HCT116 (cell line): ENCODE measurements at regions not wholly inside any gene's neighbourhood (a gene's known extent, or its start where the extent isn't known, plus 50 kb on each side); places are given as distances from the start of the nearest gene placed in this dataset.

Experiments used
- ATAC-seq: fragments of 200-7000 bp; cut with Tn5 transposase; 2 replicates; pipeline ENCODE4 v1.9.1; 2020; ENCODE audit warnings: mild to moderate bottlenecking, moderate library complexity
- BruUV-seq: library from RNA; stranded (reverse); fragments of 400-500 nt; replicated peaks from 2 replicates; lab custom pipeline; 2021; lab: Mats Ljungman, UMichigan
- CTCF ChIA-PET: fragments of 300-600 bp; sonication (Branson Sonifier 250); formaldehyde crosslinking; loops from one replicate; lab custom pipeline; 2021; ENCODE audit warnings: antibody characterized with exemption; lab: Charles Lee
- POLR2A ChIA-PET: fragments of 300-600, 350-600 bp; sonication (Branson Sonifier 250); formaldehyde crosslinking; loops from one replicate; lab custom pipeline; 2021; ENCODE audit warnings: antibody characterized with exemption; lab: Charles Lee
- RAD21 ChIA-PET, 2 experiments: fragments of 300-600 bp; sonication (Branson Sonifier 250); formaldehyde crosslinking; loops; one replicate each; lab custom pipeline; 2023; ENCODE audit warnings: low total read pairs in 2 of 2; ENCODE audit not compliant: uncharacterized antibody in 2 of 2, unreplicated experiment in 2 of 2, low non-redundant PET in 1 of 2; lab: Charles Lee
- DNase-seq: peaks from one replicate; pipeline ENCODE4 v3.0.0-alpha.2; 2010; ENCODE audit warnings: low read depth, low spot score
- H2AFZ ChIP-seq: fragments of 200-600 bp; shearing (Covaris generic), sonication (generic); 2 replicates; pipeline ENCODE4 v1.6.1; 2017; ENCODE audit warnings: low read depth, mixed run types, mixed read lengths, antibody characterized with exemption, low read length; ENCODE audit not compliant: poor library complexity, severe bottlenecking
- H3K27ac ChIP-seq: 2 replicates; pipeline ENCODE4 v1.5.1; 2012; ENCODE audit warnings: low read depth, low read length
- H3K27me3 ChIP-seq: fragments of 200-600 bp; sonication (generic); 2 replicates; pipeline ENCODE4 v1.6.1; 2016; ENCODE audit warnings: mixed run types, low read length, mixed read lengths; ENCODE audit not compliant: insufficient read depth
- H3K36me3 ChIP-seq, 2 experiments: fragments of 200-500 bp in 1 of 2; fragments of 200-600 bp in 1 of 2; sonication (Bioruptor generic) in 1 of 2; sonication (generic) in 1 of 2; 2 replicates each; pipeline versions ENCODE4 v1.5.1 to v1.6.1; 2014 to 2016; ENCODE audit warnings: low read length in 2 of 2, inconsistent platforms in 1 of 2, mixed read lengths in 1 of 2, mixed run types in 1 of 2; ENCODE audit not compliant: insufficient read depth in 2 of 2, control insufficient read depth in 1 of 2
- H3K4me1 ChIP-seq, 2 experiments: fragments of 200-600 bp in 1 of 2; sonication (generic) in 1 of 2; 2 replicates each; pipeline versions ENCODE4 v1.5.1 to v1.6.1; 2012 to 2017; ENCODE audit warnings: low read length in 2 of 2, inconsistent platforms in 1 of 2, mild to moderate bottlenecking in 1 of 2, mixed read lengths in 1 of 2, mixed run types in 1 of 2, moderate library complexity in 1 of 2; ENCODE audit not compliant: insufficient read depth in 2 of 2, control insufficient read depth in 1 of 2
- H3K4me2 ChIP-seq: fragments of 200-600 bp; sonication (generic); 2 replicates; pipeline ENCODE4 v1.6.1; 2017; ENCODE audit warnings: mixed run types, low read length, mixed read lengths
- H3K4me3 ChIP-seq, 2 experiments: fragments of 200-600 bp in 1 of 2; sonication (generic) in 1 of 2; replicated peaks in 1 of 2; 2 replicates each; pipeline ENCODE4 v1.5.1; 2011 to 2016; ENCODE audit warnings: low read length in 2 of 2, control low read depth in 1 of 2, low read depth in 1 of 2, mild to moderate bottlenecking in 1 of 2, mixed read lengths in 1 of 2, mixed run types in 1 of 2
- H3K79me2 ChIP-seq: fragments of 200-600 bp; sonication (generic); 2 replicates; pipeline ENCODE4 v1.6.1; 2017; ENCODE audit warnings: mild to moderate bottlenecking, mixed run types, low read length, moderate library complexity, mixed read lengths; ENCODE audit not compliant: insufficient read depth
- H3K9ac ChIP-seq: fragments of 200-600 bp; sonication (generic); 2 replicates; pipeline ENCODE4 v1.6.1; 2016; ENCODE audit warnings: low read length, mixed read lengths
- H3K9me2 ChIP-seq: fragments of 200-600 bp; sonication (generic), shearing (Covaris generic); 2 replicates; pipeline ENCODE4 v1.6.1; 2017; ENCODE audit warnings: mixed run types, mild to moderate bottlenecking, moderate library complexity; ENCODE audit not compliant: insufficient read depth
- H3K9me3 ChIP-seq, 2 experiments: fragments of 200-500 bp in 1 of 2; fragments of 200-600 bp in 1 of 2; sonication (Bioruptor generic) in 1 of 2; sonication (generic) in 1 of 2; 2 replicates each; pipeline ENCODE4 v1.6.1; 2014 to 2017; ENCODE audit warnings: low read length in 2 of 2, mixed read lengths in 2 of 2, inconsistent platforms in 1 of 2, low read depth in 1 of 2, mild to moderate bottlenecking in 1 of 2, mixed run types in 1 of 2, moderate library complexity in 1 of 2; ENCODE audit not compliant: control insufficient read depth in 1 of 2, insufficient read depth in 1 of 2
- H4K20me1 ChIP-seq: fragments of 200-600 bp; sonication (generic), shearing (Covaris generic); 2 replicates; pipeline ENCODE4 v1.6.1; 2017; ENCODE audit warnings: mixed run types, mild to moderate bottlenecking, moderate library complexity; ENCODE audit not compliant: insufficient read depth
- ATF3 ChIP-seq: IDR thresholded peaks from 2 replicates; pipeline ENCODE4 v1.6.1; 2012
- CBX3 ChIP-seq: IDR thresholded peaks from 2 replicates; pipeline ENCODE4 v1.6.1; 2012; ENCODE audit warnings: low read depth
- CEBPB ChIP-seq: IDR thresholded peaks from 2 replicates; pipeline ENCODE4 v1.6.1; 2012; ENCODE audit warnings: low read depth
- CTCF ChIP-seq, 3 experiments: fragments of 200-600 bp in 1 of 3; sonication (generic) in 1 of 3; IDR thresholded peaks in 2 of 3; conservative IDR thresholded peaks in 1 of 3; 2 replicates each; pipeline ENCODE4 v1.5.1; 2012 to 2017; ENCODE audit warnings: low read depth in 2 of 3, low read length in 2 of 3, antibody characterized with exemption in 1 of 3, borderline replicate concordance in 1 of 3, control low read depth in 1 of 3, mild to moderate bottlenecking in 1 of 3, mixed read lengths in 1 of 3, mixed run types in 1 of 3, moderate library complexity in 1 of 3; ENCODE audit not compliant: insufficient read depth in 1 of 3
- ELF1 ChIP-seq: IDR thresholded peaks from 2 replicates; pipeline ENCODE4 v1.6.1; 2012; ENCODE audit warnings: low read depth, borderline replicate concordance
- EZH2 ChIP-seq: fragments of 200-600 bp; sonication (generic); IDR thresholded peaks from 2 replicates; pipeline ENCODE4 v1.6.1; 2017; ENCODE audit warnings: antibody characterized with exemption, mixed run types
- EZH2phosphoT487 ChIP-seq: fragments of 200-600 bp; IDR thresholded peaks from 2 replicates; pipeline ENCODE4 v1.6.1; 2018; ENCODE audit warnings: antibody characterized with exemption, borderline replicate concordance
- FOSL1 ChIP-seq: IDR thresholded peaks from 2 replicates; pipeline ENCODE4 v1.6.1; 2012; ENCODE audit warnings: low read depth
- JUND ChIP-seq: IDR thresholded peaks from 2 replicates; pipeline ENCODE4 v1.6.1; 2012
- POLR2A ChIP-seq: IDR thresholded peaks from 2 replicates; pipeline ENCODE4 v1.7.0; 2011; ENCODE audit warnings: borderline replicate concordance; ENCODE audit not compliant: insufficient read depth, insufficient read length; ENCODE audit errors: extremely low read depth
- POLR2AphosphoS5 ChIP-seq: IDR thresholded peaks from 2 replicates; pipeline ENCODE4 v1.6.1; 2011; ENCODE audit warnings: mild to moderate bottlenecking, low read depth, low read length, moderate library complexity
- SP1 ChIP-seq: IDR thresholded peaks from 2 replicates; pipeline ENCODE4 v1.6.1; 2012; ENCODE audit warnings: low read depth
- SRF ChIP-seq: IDR thresholded peaks from 2 replicates; pipeline ENCODE4 v1.6.1; 2012; ENCODE audit warnings: low read depth
- TCF7L2 ChIP-seq: IDR thresholded peaks from 2 replicates; pipeline ENCODE4 v1.7.0; 2011; ENCODE audit warnings: borderline replicate concordance, inconsistent platforms; ENCODE audit not compliant: insufficient read depth, insufficient read length; ENCODE audit errors: extremely low read depth
- YY1 ChIP-seq: IDR thresholded peaks from 2 replicates; pipeline ENCODE4 v1.6.1; 2011; ENCODE audit warnings: low read length, low read depth, moderate library complexity, mild to moderate bottlenecking; ENCODE audit not compliant: insufficient replicate concordance; ENCODE audit errors: extremely low read depth
- ZBTB33 ChIP-seq: IDR thresholded peaks from 2 replicates; pipeline ENCODE4 v1.6.1; 2011; ENCODE audit warnings: mild to moderate bottlenecking, low read length, moderate library complexity; ENCODE audit not compliant: insufficient replicate concordance; ENCODE audit errors: extremely low read depth
- intact Hi-C: fragments of 100-400 bp; cut with micrococcal nuclease; formaldehyde crosslinking; loops from 2 replicates; pipeline ENCODE4 v1.10.0; 2022
- TF ChIP-seq, protein P1 (sequence below): IDR thresholded peaks from 2 replicates; pipeline ENCODE4 v1.6.1; 2012; ENCODE audit warnings: low read depth

DNA sequence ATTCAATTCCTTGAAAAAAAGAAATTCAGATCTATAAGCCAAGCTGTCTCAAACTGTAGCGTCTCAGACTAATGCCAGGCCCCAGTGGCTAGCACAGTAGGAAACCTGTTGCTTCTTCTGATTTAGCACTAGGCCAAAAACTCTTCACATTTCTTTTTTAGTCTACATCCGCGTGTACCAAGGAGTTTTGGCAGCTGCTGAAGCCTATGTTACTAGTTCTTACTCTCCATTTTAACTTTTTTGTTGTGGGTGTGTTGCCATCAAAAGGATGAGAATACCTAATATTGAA lies 65.0 kb upstream of the BTN3A2 start:
- no peak overlapping the region for H3K9ac ChIP-seq
- RAD21 ChIA-PET, result interaction anchor here in 1 of 2 experiments (0.6 kb wide), 1 partner anchor 28 kb away, joined by 5 read pairs; no protein-coding TSS in a partner anchor
- H3K4me2 ChIP-seq, result no peak overlapping the region
- intact Hi-C loops, result no loop called here
- ATAC-seq, result no peak
- H3K27ac ChIP-seq, result no peak overlapping the region
- CTCF ChIA-PET, result no interaction called here
- H4K20me1 ChIP-seq, result no peaks in the 10 kb centered on the region
- peak overlapping the region; percentile 10 for H2AFZ ChIP-seq
- no peak for DNase-seq
- no peak overlapping the region for H3K4me3 ChIP-seq
- POLR2A ChIA-PET, result interaction anchor here (1.5 kb wide), 1 partner anchor 31 kb away, joined by 3 read pairs; no protein-coding TSS in a partner anchor
- H3K79me2 ChIP-seq, result no peaks in the 10 kb centered on the region
- H3K27me3 ChIP-seq, result no peaks in the 10 kb centered on the region
- H3K36me3 ChIP-seq, result no peaks in the 10 kb centered on the region
- no peaks in the 10 kb centered on the region for H3K9me2 ChIP-seq
- no TSS peak for BruUV-seq
- no peaks in the 10 kb centered on the region for H3K9me3 ChIP-seq
- peaks cover 5 to 37% of the 10 kb centered on the region in 2 experiments; a peak in 3 of 4 replicates for H3K4me1 ChIP-seq
- TF ChIP-seq TCF7L2 (no peak), ZBTB33 (no peak), SP1 (no peak), ELF1 (no peak), POLR2A (no peak), POLR2AphosphoS5 (no peak), EZH2phosphoT487 (no peak), JUND (no peak), CTCF (IDR thresholded peaks at IDR 0.05 in 2 of 3, conservative IDR thresholded peaks at IDR 0.05 in 1 of 3; ENCODE audit: borderline replicate concordance in 1 of 3, insufficient read depth in 1 of 3, low read depth in 2 of 3, low read length in 2 of 3) (no peak), YY1 (no peak), SRF (no peak), ATF3 (no peak), EZH2 (no peak), FOSL1 (no peak), CBX3 (no peak), CEBPB (no peak)
- TF ChIP-seq, protein P1, sequence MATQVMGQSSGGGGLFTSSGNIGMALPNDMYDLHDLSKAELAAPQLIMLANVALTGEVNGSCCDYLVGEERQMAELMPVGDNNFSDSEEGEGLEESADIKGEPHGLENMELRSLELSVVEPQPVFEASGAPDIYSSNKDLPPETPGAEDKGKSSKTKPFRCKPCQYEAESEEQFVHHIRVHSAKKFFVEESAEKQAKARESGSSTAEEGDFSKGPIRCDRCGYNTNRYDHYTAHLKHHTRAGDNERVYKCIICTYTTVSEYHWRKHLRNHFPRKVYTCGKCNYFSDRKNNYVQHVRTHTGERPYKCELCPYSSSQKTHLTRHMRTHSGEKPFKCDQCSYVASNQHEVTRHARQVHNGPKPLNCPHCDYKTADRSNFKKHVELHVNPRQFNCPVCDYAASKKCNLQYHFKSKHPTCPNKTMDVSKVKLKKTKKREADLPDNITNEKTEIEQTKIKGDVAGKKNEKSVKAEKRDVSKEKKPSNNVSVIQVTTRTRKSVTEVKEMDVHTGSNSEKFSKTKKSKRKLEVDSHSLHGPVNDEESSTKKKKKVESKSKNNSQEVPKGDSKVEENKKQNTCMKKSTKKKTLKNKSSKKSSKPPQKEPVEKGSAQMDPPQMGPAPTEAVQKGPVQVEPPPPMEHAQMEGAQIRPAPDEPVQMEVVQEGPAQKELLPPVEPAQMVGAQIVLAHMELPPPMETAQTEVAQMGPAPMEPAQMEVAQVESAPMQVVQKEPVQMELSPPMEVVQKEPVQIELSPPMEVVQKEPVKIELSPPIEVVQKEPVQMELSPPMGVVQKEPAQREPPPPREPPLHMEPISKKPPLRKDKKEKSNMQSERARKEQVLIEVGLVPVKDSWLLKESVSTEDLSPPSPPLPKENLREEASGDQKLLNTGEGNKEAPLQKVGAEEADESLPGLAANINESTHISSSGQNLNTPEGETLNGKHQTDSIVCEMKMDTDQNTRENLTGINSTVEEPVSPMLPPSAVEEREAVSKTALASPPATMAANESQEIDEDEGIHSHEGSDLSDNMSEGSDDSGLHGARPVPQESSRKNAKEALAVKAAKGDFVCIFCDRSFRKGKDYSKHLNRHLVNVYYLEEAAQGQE, result no peak
